ENCODE measurements at regions not wholly inside any gene's neighbourhood (a gene's known extent, or its start where the extent isn't known, plus 50 kb on each side); places are given as distances from the start of the nearest gene placed in this dataset.

DNA sequence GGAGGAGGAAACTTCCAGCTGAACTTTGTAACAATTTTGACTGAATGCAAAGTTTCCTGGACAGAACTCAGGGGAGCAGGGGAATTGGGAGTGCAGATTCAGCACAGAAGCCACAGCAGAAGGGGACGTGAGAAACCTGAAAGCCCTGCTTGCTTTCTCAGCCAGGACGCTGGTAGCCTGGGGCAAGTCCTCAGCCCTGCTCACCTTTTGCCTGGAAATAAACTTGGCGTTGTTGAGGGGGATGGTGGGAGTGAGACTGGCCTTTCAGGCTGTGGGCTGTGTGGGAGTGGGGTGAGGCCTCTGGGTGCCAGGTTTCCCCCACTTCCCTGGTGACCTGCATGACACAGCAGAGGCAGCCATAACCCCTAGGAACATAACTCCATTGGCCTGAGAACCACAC, 238.1 kb upstream of the HS3ST5 start (continued):
- TF ChIP-seq SAP30 (IDR thresholded peaks at IDR 0.05; ENCODE audit: insufficient read depth, insufficient replicate concordance, low read length) (no peak), TAF1 (IDR thresholded peaks at IDR 0.05; ENCODE audit: low read depth, low read length) (no peak), MAFK (IDR thresholded peaks at IDR 0.05; ENCODE audit: low read depth, low read length) (no peak)
